Neural cell (in vitro differentiated cells): ENCODE measurements at regions not wholly inside any gene's neighbourhood (a gene's known extent, or its start where the extent isn't known, plus 50 kb on each side); places are given as distances from the start of the nearest gene placed in this dataset.

ENCODE experiments used
- H2AFZ ChIP-seq: fragments of 200-600, 300-800 bp; sonication (generic), shearing (Covaris generic); 2 replicates; pipeline ENCODE4 v1.6.0; 2014; ENCODE audit warnings: low read depth, mild to moderate bottlenecking, antibody characterized with exemption, low read length, moderate library complexity
- H3F3A ChIP-seq: fragments of 200-600 bp; shearing (Covaris generic); 2 replicates; pipeline ENCODE4 v1.6.1; 2016; ENCODE audit warnings: mild to moderate bottlenecking, moderate library complexity, mixed read lengths, antibody characterized with exemption, low read length; ENCODE audit not compliant: insufficient read depth, poor library complexity, severe bottlenecking
- H3K27ac ChIP-seq: fragments of 200-600, 300-800 bp; sonication (generic), shearing (Covaris generic); 2 replicates; pipeline ENCODE4 v1.5.1; 2014; ENCODE audit warnings: mild to moderate bottlenecking, low read length, moderate library complexity
- H3K27me3 ChIP-seq: fragments of 300-800, 200-600 bp; sonication (generic), shearing (Covaris generic); 2 replicates; pipeline ENCODE4 v1.6.0; 2014; ENCODE audit warnings: mild to moderate bottlenecking, low read depth, low read length, moderate library complexity; ENCODE audit not compliant: insufficient read depth
- H3K36me3 ChIP-seq: fragments of 300-800, 200-600 bp; sonication (generic), shearing (Covaris generic); 2 replicates; pipeline ENCODE4 v1.5.1; 2014; ENCODE audit warnings: mild to moderate bottlenecking, antibody characterized with exemption, low read length, moderate library complexity; ENCODE audit not compliant: insufficient read depth
- H3K4me2 ChIP-seq: fragments of 300-800, 200-600 bp; sonication (generic), shearing (Covaris generic); 2 replicates; pipeline ENCODE4 v1.6.0; 2014; ENCODE audit warnings: mild to moderate bottlenecking, low read length
- H3K4me3 ChIP-seq: fragments of 300-800, 200-600 bp; sonication (generic), shearing (Covaris generic); 2 replicates; pipeline ENCODE4 v1.5.1; 2014; ENCODE audit warnings: mild to moderate bottlenecking, low read length, moderate library complexity
- H3K79me2 ChIP-seq: fragments of 200-600 bp; shearing (Covaris generic); replicated peaks from 2 replicates; pipeline ENCODE4 v1.6.0; 2014; ENCODE audit warnings: mild to moderate bottlenecking, low read length, moderate library complexity; ENCODE audit not compliant: insufficient read depth
- H3K9ac ChIP-seq: fragments of 300-800, 200-600 bp; sonication (generic), shearing (Covaris generic); 2 replicates; pipeline ENCODE4 v1.6.1; 2016; ENCODE audit warnings: mild to moderate bottlenecking, low read length, mixed read lengths
- H3K9me2 ChIP-seq: fragments of 200-600 bp; shearing (Covaris generic); 2 replicates; pipeline ENCODE4 v1.6.1; 2016; ENCODE audit warnings: mild to moderate bottlenecking, low read length, mixed read lengths; ENCODE audit not compliant: insufficient read depth
- H3K9me3 ChIP-seq: fragments of 200-600, 300-800 bp; sonication (generic), shearing (Covaris generic); 2 replicates; pipeline ENCODE4 v1.6.1; 2016; ENCODE audit warnings: mild to moderate bottlenecking, mixed run types, low read length, moderate library complexity, mixed read lengths
- H4K20me1 ChIP-seq: fragments of 200-600 bp; shearing (Covaris generic); 2 replicates; pipeline ENCODE4 v1.6.1; 2016; ENCODE audit warnings: mild to moderate bottlenecking, mixed run types; ENCODE audit not compliant: insufficient read depth
- EP300 ChIP-seq: fragments of 450-650 bp; conservative IDR thresholded peaks from 2 replicates; pipeline ENCODE4 v1.6.1; 2014; ENCODE audit warnings: antibody characterized with exemption, mild to moderate bottlenecking, moderate library complexity; ENCODE audit not compliant: poor library complexity, severe bottlenecking
- EZH2 ChIP-seq: fragments of 200-600, 300-800 bp; shearing (Covaris generic), sonication (generic); IDR thresholded peaks from 2 replicates; pipeline ENCODE4 v1.6.1; 2014; ENCODE audit warnings: antibody characterized with exemption, low read length, borderline replicate concordance, mild to moderate bottlenecking; ENCODE audit not compliant: insufficient read depth, poor library complexity, severe bottlenecking
- MXI1 ChIP-seq: fragments of 450-650 bp; conservative IDR thresholded peaks from 2 replicates; pipeline ENCODE4 v1.6.1; 2014; ENCODE audit warnings: antibody characterized with exemption, mild to moderate bottlenecking; ENCODE audit not compliant: poor library complexity, severe bottlenecking
- POLR2AphosphoS5 ChIP-seq: IDR thresholded peaks from 2 replicates; pipeline ENCODE4 v1.6.1; 2012
- RAD21 ChIP-seq: fragments of 450-650 bp; conservative IDR thresholded peaks from 2 replicates; pipeline ENCODE4 v1.6.1; 2014; ENCODE audit warnings: antibody characterized with exemption, mild to moderate bottlenecking, moderate library complexity
- SMC3 ChIP-seq: fragments of 450-650 bp; conservative IDR thresholded peaks from 2 replicates; pipeline ENCODE4 v1.6.1; 2014; ENCODE audit warnings: antibody characterized with exemption, mild to moderate bottlenecking, moderate library complexity; ENCODE audit not compliant: poor library complexity
- TAF1 ChIP-seq: IDR thresholded peaks from 2 replicates; pipeline ENCODE4 v1.6.1; 2012; ENCODE audit warnings: low read depth
- TF ChIP-seq, protein P1 (sequence below): fragments of 450-650 bp; IDR thresholded peaks from 2 replicates; pipeline ENCODE4 v1.5.1; 2014; ENCODE audit warnings: antibody characterized with exemption, mild to moderate bottlenecking, moderate library complexity; ENCODE audit not compliant: poor library complexity, severe bottlenecking
- TF ChIP-seq, protein P2 (sequence below): IDR thresholded peaks from 2 replicates; pipeline ENCODE4 v1.6.1; 2012; ENCODE audit warnings: borderline replicate concordance

DNA sequence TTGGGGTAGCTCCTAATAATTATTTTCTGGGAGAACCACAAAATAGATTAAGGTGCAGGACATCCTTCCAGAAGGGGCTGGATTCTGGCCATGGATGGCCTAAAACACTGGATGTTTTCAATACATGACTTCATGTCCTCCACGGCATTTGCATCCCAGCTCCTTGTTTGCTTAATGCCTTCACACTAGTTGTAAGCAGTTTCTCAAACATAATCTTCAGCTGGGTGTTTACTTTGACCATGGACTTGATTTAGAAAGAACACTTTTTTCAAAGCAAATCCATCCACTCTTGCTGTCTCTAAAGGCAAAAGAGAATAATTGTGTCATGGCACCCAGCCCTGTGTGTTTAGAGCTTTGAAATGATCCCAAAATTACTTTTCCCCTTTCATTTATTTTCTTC is 82.5 kb upstream of the GSX1 start:
- H3K27ac ChIP-seq, result no peak overlapping the region
- H3K4me3 ChIP-seq, result no peak overlapping the region
- H3K36me3 ChIP-seq, result no peaks in the 10 kb centered on the region
- H3K9me2 ChIP-seq, result no peaks in the 10 kb centered on the region
- no peaks in the 10 kb centered on the region for H3F3A ChIP-seq
- H2AFZ ChIP-seq, result no peak overlapping the region
- H3K27me3 ChIP-seq, result no peaks in the 10 kb centered on the region
- no peaks in the 10 kb centered on the region for H4K20me1 ChIP-seq
- no peak overlapping the region for H3K9ac ChIP-seq
- no peak overlapping the region for H3K4me2 ChIP-seq
- no peaks in the 10 kb centered on the region for H3K9me3 ChIP-seq
- TF ChIP-seq SMC3, result no peak
- TF ChIP-seq, protein P1, sequence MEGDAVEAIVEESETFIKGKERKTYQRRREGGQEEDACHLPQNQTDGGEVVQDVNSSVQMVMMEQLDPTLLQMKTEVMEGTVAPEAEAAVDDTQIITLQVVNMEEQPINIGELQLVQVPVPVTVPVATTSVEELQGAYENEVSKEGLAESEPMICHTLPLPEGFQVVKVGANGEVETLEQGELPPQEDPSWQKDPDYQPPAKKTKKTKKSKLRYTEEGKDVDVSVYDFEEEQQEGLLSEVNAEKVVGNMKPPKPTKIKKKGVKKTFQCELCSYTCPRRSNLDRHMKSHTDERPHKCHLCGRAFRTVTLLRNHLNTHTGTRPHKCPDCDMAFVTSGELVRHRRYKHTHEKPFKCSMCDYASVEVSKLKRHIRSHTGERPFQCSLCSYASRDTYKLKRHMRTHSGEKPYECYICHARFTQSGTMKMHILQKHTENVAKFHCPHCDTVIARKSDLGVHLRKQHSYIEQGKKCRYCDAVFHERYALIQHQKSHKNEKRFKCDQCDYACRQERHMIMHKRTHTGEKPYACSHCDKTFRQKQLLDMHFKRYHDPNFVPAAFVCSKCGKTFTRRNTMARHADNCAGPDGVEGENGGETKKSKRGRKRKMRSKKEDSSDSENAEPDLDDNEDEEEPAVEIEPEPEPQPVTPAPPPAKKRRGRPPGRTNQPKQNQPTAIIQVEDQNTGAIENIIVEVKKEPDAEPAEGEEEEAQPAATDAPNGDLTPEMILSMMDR, result no peak
- no peaks in the 10 kb centered on the region for H3K79me2 ChIP-seq

DNA sequence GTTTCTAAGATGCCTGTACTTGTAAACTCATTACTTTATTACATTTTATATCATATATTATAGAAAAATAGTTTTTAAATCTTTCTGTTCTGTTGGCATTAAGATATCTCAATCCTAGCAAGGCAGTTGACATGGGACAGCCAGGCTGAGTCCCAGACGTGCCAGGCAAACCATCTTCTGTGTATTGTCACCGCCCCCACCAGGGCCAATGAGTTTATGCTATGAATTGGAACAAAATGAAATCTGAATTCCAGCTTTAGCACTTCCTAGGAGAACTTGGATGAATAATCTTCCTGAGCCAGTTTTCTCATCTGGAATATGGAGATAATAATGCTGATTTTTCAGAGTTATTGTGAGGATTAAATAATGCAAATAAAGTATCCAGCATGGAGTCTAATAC is 79.9 kb upstream of the GSX1 start:
- H4K20me1 ChIP-seq, result no peaks in the 10 kb centered on the region

More for the DNA sequence above, 79.9 kb upstream of the GSX1 start:
- Histone ChIP-seq H3K27me3 (no peaks in the 10 kb centered on the region), H3F3A (no peaks in the 10 kb centered on the region), H3K4me3 (no peak overlapping the region), H3K4me2 (no peak overlapping the region), H3K9me3 (no peaks in the 10 kb centered on the region), H3K79me2 (no peaks in the 10 kb centered on the region), H3K27ac (no peak overlapping the region), H2AFZ (no peak overlapping the region), H3K36me3 (no peaks in the 10 kb centered on the region), H3K9ac (no peak overlapping the region), H3K9me2 (no peaks in the 10 kb centered on the region)
- no peak for TF ChIP-seq EP300
- TF ChIP-seq POLR2AphosphoS5, result no peak
- TF ChIP-seq, protein P1, result no peak
- TF ChIP-seq MXI1, result no peak
- no peak for TF ChIP-seq EZH2
- TF ChIP-seq SMC3, result no peak
- no peak for TF ChIP-seq TAF1
- TF ChIP-seq RAD21, result no peak
- TF ChIP-seq, protein P2, sequence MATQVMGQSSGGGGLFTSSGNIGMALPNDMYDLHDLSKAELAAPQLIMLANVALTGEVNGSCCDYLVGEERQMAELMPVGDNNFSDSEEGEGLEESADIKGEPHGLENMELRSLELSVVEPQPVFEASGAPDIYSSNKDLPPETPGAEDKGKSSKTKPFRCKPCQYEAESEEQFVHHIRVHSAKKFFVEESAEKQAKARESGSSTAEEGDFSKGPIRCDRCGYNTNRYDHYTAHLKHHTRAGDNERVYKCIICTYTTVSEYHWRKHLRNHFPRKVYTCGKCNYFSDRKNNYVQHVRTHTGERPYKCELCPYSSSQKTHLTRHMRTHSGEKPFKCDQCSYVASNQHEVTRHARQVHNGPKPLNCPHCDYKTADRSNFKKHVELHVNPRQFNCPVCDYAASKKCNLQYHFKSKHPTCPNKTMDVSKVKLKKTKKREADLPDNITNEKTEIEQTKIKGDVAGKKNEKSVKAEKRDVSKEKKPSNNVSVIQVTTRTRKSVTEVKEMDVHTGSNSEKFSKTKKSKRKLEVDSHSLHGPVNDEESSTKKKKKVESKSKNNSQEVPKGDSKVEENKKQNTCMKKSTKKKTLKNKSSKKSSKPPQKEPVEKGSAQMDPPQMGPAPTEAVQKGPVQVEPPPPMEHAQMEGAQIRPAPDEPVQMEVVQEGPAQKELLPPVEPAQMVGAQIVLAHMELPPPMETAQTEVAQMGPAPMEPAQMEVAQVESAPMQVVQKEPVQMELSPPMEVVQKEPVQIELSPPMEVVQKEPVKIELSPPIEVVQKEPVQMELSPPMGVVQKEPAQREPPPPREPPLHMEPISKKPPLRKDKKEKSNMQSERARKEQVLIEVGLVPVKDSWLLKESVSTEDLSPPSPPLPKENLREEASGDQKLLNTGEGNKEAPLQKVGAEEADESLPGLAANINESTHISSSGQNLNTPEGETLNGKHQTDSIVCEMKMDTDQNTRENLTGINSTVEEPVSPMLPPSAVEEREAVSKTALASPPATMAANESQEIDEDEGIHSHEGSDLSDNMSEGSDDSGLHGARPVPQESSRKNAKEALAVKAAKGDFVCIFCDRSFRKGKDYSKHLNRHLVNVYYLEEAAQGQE, result no peak
